K562 (cell line): ENCODE measurements at regions not wholly inside any gene's neighbourhood (a gene's known extent, or its start where the extent isn't known, plus 50 kb on each side); places are given as distances from the start of the nearest gene placed in this dataset.

Experiments
- ATAC-seq: fragments of 200-7000 bp; cut with Tn5 transposase; 3 replicates; pipeline ENCODE4 v1.9.1; 2020; ENCODE audit warnings: moderate library complexity
- BruUV-seq: library from RNA; stranded (reverse); fragments of 400-500 nt; replicated peaks from 2 replicates; lab custom pipeline; 2021; lab: Mats Ljungman, UMichigan
- CTCF ChIA-PET: fragments of 300-600 bp; formaldehyde crosslinking; extraction: SDS; loops from one replicate; lab custom pipeline; 2021; ENCODE audit warnings: low intra/inter-chr PET ratio; lab: Yijun Ruan, JAX
- POLR2A ChIA-PET: fragments of 300-600, 350-650 bp; sonication (Branson Sonifier 250); formaldehyde crosslinking; extraction: SDS; loops from one replicate; lab custom pipeline; 2021; ENCODE audit warnings: antibody characterized with exemption, inconsistent platforms; lab: Yijun Ruan, JAX
- DNase-seq, 4 experiments: peaks; one replicate each; pipeline versions ENCODE4 v3.0.0 to v3.0.0-alpha.2; 2011 to 2018; ENCODE audit warnings: low spot score in 3 of 4, mixed read lengths in 3 of 4; ENCODE audit errors: extremely low read depth in 1 of 4
- FAIRE-seq: peaks from 2 replicates; lab custom pipeline; 2011; peaks lifted over from hg19 to GRCh38; lab: Jason Lieb, UNC
- H2AFZ ChIP-seq: 2 replicates; pipeline ENCODE4 v1.6.0; 2011; ENCODE audit warnings: low read depth, low read length, control low read depth, inconsistent platforms
- H3K27ac ChIP-seq: fragments of 200-600 bp; 3 replicates; pipeline ENCODE4 v1.8.0; 2011; ENCODE audit warnings: low read depth, mild to moderate bottlenecking, control low read depth, inconsistent platforms, low read length, moderate library complexity, mixed read lengths; ENCODE audit errors: extremely low read depth
- H3K27me3 ChIP-seq, 2 experiments: fragments of 300-600 bp in 1 of 2; 2 replicates in 1 of 2; 3 replicates in 1 of 2; pipeline versions ENCODE4 v1.6.0 to v1.8.0; 2011; ENCODE audit warnings: inconsistent platforms in 2 of 2, low read length in 2 of 2, mild to moderate bottlenecking in 1 of 2, mixed read lengths in 1 of 2, moderate library complexity in 1 of 2; ENCODE audit not compliant: control insufficient read depth in 2 of 2, insufficient read depth in 2 of 2
- H3K36me3 ChIP-seq: fragments of 300-600 bp; 3 replicates; pipeline ENCODE4 v1.8.0; 2011; ENCODE audit warnings: mild to moderate bottlenecking, low read length, inconsistent platforms; ENCODE audit not compliant: control insufficient read depth, insufficient read depth
- H3K4me1 ChIP-seq, 2 experiments: fragments of 200-600 bp in 1 of 2; replicated peaks in 1 of 2; 2 replicates in 1 of 2; 3 replicates in 1 of 2; pipeline versions ENCODE4 v1.5.1 to v1.8.0; 2011; ENCODE audit warnings: inconsistent platforms in 2 of 2, low read length in 2 of 2, mild to moderate bottlenecking in 1 of 2, mixed read lengths in 1 of 2, moderate library complexity in 1 of 2; ENCODE audit not compliant: control insufficient read depth in 2 of 2, insufficient read depth in 2 of 2
- H3K4me2 ChIP-seq: 2 replicates; pipeline ENCODE4 v1.6.1; 2011; ENCODE audit warnings: low read length, control low read depth, inconsistent platforms, mixed read lengths; ENCODE audit not compliant: insufficient read depth
- H3K4me3 ChIP-seq: fragments of 200-600 bp; sonication (generic), shearing (Covaris generic); 2 replicates; pipeline ENCODE4 v1.5.1; 2016; ENCODE audit warnings: control low read depth, inconsistent platforms
- H3K79me2 ChIP-seq: fragments of 200-600 bp; 3 replicates; pipeline ENCODE4 v1.8.0; 2011; ENCODE audit warnings: low read length, inconsistent platforms; ENCODE audit not compliant: control insufficient read depth, insufficient read depth
- H3K9ac ChIP-seq, 2 experiments: 2 replicates each; pipeline versions ENCODE4 v1.6.0 to v1.6.1; 2011; ENCODE audit warnings: low read depth in 2 of 2, low read length in 2 of 2, control low read depth in 1 of 2, inconsistent platforms in 1 of 2, mild to moderate bottlenecking in 1 of 2, mixed read lengths in 1 of 2; ENCODE audit not compliant: insufficient read depth in 1 of 2
- H3K9me1 ChIP-seq: one replicate; pipeline ENCODE4 v1.6.0; 2011; ENCODE audit warnings: inconsistent platforms, mild to moderate bottlenecking, low read length, moderate library complexity; ENCODE audit not compliant: control insufficient read depth, insufficient read depth
- H3K9me3 ChIP-seq: replicated peaks from 2 replicates; pipeline ENCODE4 v1.5.1; 2011; ENCODE audit warnings: low read depth, low read length, inconsistent platforms; ENCODE audit not compliant: control insufficient read depth, insufficient read depth
- H4K20me1 ChIP-seq: replicated peaks from 2 replicates; pipeline ENCODE4 v1.6.1; 2011; ENCODE audit warnings: low read length, inconsistent platforms, mixed read lengths; ENCODE audit not compliant: control insufficient read depth, insufficient read depth
- ARID3B ChIP-seq: fragments of 250-450 bp; sonication (Bioruptor Pico); IDR thresholded peaks from 2 replicates; pipeline ENCODE4 v1.4.0; 2020; ENCODE audit warnings: borderline replicate concordance
- E2F1 ChIP-seq: sonication (generic); formaldehyde crosslinking; IDR thresholded peaks from 2 replicates; pipeline ENCODE4 v1.8.1; 2023; ENCODE audit warnings: mild to moderate bottlenecking, missing genetic modification reagents, moderate library complexity
- ETV6 ChIP-seq, 3 experiments: fragments of 150-350 bp in 1 of 3; sonication (generic) in 1 of 3; formaldehyde crosslinking in 1 of 3; IDR thresholded peaks; 2 replicates each; pipeline versions ENCODE4 v1.6.1 to v1.8.0; 2014 to 2022; ENCODE audit warnings: borderline replicate concordance in 2 of 3, low read depth in 2 of 3, antibody characterized with exemption in 1 of 3, low read length in 1 of 3, mild to moderate bottlenecking in 1 of 3, missing genetic modification reagents in 1 of 3
- MEIS2 ChIP-seq: fragments of 450-650 bp; IDR thresholded peaks from 2 replicates; pipeline ENCODE4 v1.6.1; 2014; ENCODE audit warnings: mild to moderate bottlenecking; ENCODE audit not compliant: partially characterized antibody
- PTBP1 ChIP-seq: fragments of 200-400 bp; formaldehyde crosslinking; IDR thresholded peaks from 2 replicates; pipeline ENCODE4 v1.6.1; 2017; ENCODE audit warnings: low read depth, low read length
- RB1 ChIP-seq: fragments of 450-650 bp; IDR thresholded peaks from 2 replicates; pipeline ENCODE4 v1.6.1; 2017; ENCODE audit warnings: low read depth, mild to moderate bottlenecking
- SIN3B ChIP-seq: fragments of 450-650 bp; IDR thresholded peaks from 2 replicates; pipeline ENCODE4 v1.6.1; 2017; ENCODE audit warnings: low read depth, mild to moderate bottlenecking, moderate library complexity
- SMC3 ChIP-seq: conservative IDR thresholded peaks from 2 replicates; pipeline ENCODE4 v1.6.1; 2011; ENCODE audit warnings: low read depth, low read length, improper control_type of control experiment; ENCODE audit not compliant: insufficient read depth
- YY1 ChIP-seq, 3 experiments: IDR thresholded peaks; 2 replicates each; pipeline ENCODE4 v1.6.1; 2011; ENCODE audit warnings: low read length in 2 of 3, mild to moderate bottlenecking in 2 of 3, moderate library complexity in 2 of 3, borderline replicate concordance in 1 of 3, control low read depth in 1 of 3, low read depth in 1 of 3; ENCODE audit not compliant: insufficient read depth in 3 of 3, insufficient replicate concordance in 2 of 3, control insufficient read depth in 1 of 3, insufficient read length in 1 of 3; ENCODE audit errors: extremely low read depth in 1 of 3
- ZNF280A ChIP-seq: fragments of 450-650 bp; IDR thresholded peaks from 2 replicates; pipeline ENCODE4 v1.6.1; 2018; ENCODE audit warnings: mild to moderate bottlenecking, low read depth; ENCODE audit not compliant: partially characterized antibody
- WGBS: fragments of 100-300 bp; shearing (Covaris generic); methylation state at CpG from one replicate; pipeline ENCODE4 v1.1.6; 2016; ENCODE audit warnings: low coverage, mixed read lengths; ENCODE audit not compliant: insufficient coverage; ENCODE audit errors: missing lambda C conversion rate; 5-methylcytosine and 5-hydroxymethylcytosine counted together
- in situ Hi-C: fragments of 300-500 bp; cut with MboI; formaldehyde crosslinking; loops from 4 replicates; pipeline ENCODE4 v1.15.0; 2018; ENCODE audit warnings: inconsistent platforms, mixed read lengths
- intact Hi-C: fragments of 100-400 bp; cut with micrococcal nuclease; formaldehyde crosslinking; loops from 2 replicates; pipeline ENCODE4 v1.14.2; 2022

GRCh38 chr4:145339075-145339725, 142.5 kb upstream of the SMAD1 start (continued):
- TF ChIP-seq ARID3B (CRISPR knock-in tag) (no peak), MEIS2 (no peak)

GRCh38 chr4:145338568-145338967, 143.1 kb upstream of the SMAD1 start:
- in situ Hi-C loops = no loop called here
- CTCF ChIA-PET = no interaction called here

More at GRCh38 chr4:145338568-145338967, 143.1 kb upstream of the SMAD1 start:
- 4% methylated on average over 3 of the region's 3 CpGs for WGBS
- Histone ChIP-seq H3K27ac (no peak overlapping the region), H3K9me3 (no peaks in the 10 kb centered on the region), H3K79me2 (no peaks in the 10 kb centered on the region), H3K9ac (no peak overlapping the region), H3K27me3 (no peaks in the 10 kb centered on the region), H3K4me3 (no peak overlapping the region), H3K4me2 (no peak overlapping the region), H3K9me1 (no peaks in the 10 kb centered on the region), H3K4me1 (no peaks in the 10 kb centered on the region), H4K20me1 (no peaks in the 10 kb centered on the region), H3K36me3 (no peaks in the 10 kb centered on the region), H2AFZ (no peak overlapping the region)
- FAIRE-seq (no peak), DNase-seq (no peak), ATAC-seq (no peak)
- no peak for TF ChIP-seq PTBP1
- TF ChIP-seq RB1 = no peak
- TF ChIP-seq SIN3B = no peak
- no peak for TF ChIP-seq YY1 (IDR thresholded peaks at IDR 0.05; ENCODE audit: borderline replicate concordance in 1 of 3, control insufficient read depth in 1 of 3, extremely low read depth in 1 of 3, insufficient read depth in 3 of 3, insufficient read length in 1 of 3, insufficient replicate concordance in 2 of 3, low read depth in 1 of 3, low read length in 2 of 3)
- no peak for TF ChIP-seq ZNF280A
- no peak for TF ChIP-seq SMC3
- TF ChIP-seq E2F1 = no peak
- TF ChIP-seq ETV6 (IDR thresholded peaks at IDR 0.05; ENCODE audit: borderline replicate concordance in 1 of 2, low read depth in 2 of 2, low read length in 1 of 2) = no peak
- TF ChIP-seq ETV6 (CRISPR knock-in tag; IDR thresholded peaks at IDR 0.05; ENCODE audit: borderline replicate concordance) = no peak
- no TSS peak for BruUV-seq
- intact Hi-C loops = no loop called here
- POLR2A ChIA-PET = no interaction called here
